ENCODE measurements at regions not wholly inside any gene's neighbourhood (a gene's known extent, or its start where the extent isn't known, plus 50 kb on each side); places are given as distances from the start of the nearest gene placed in this dataset.

DNA sequence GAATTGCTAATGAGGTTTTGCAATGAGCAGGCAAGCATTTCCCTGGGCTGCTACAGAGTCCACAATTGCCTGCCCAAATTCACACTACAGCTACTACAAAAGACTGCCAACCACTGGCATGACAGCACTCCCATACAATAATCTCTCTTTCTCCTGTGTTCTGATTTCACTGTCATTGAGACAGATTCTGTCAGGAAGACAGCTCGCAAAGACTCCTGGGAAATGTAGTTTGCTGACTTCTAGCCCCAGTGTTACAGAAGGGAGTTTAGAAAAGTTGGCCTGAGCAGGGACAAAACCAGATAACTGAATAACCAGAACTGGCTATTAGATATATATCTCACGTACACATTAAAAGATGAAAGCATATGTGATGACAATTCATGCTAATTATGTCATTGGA, 1231.3 kb upstream of the PRKX start:
- intact Hi-C loops (cut with DNase I): no loop called here
- Histone ChIP-seq H3K27ac (no peak overlapping the region), H3K4me1 (no peaks in the 10 kb centered on the region), H3K9me3 (peaks cover 0 to 6% (median 0%) of the 10 kb centered on the region in 11 donors), H3K4me3 (no peak overlapping the region), H3K36me3 (no peaks in the 10 kb centered on the region), H3K27me3 (no peaks in the 10 kb centered on the region)
- DNase-seq (no peak), ATAC-seq (no peak)
- TF ChIP-seq, protein P1, sequence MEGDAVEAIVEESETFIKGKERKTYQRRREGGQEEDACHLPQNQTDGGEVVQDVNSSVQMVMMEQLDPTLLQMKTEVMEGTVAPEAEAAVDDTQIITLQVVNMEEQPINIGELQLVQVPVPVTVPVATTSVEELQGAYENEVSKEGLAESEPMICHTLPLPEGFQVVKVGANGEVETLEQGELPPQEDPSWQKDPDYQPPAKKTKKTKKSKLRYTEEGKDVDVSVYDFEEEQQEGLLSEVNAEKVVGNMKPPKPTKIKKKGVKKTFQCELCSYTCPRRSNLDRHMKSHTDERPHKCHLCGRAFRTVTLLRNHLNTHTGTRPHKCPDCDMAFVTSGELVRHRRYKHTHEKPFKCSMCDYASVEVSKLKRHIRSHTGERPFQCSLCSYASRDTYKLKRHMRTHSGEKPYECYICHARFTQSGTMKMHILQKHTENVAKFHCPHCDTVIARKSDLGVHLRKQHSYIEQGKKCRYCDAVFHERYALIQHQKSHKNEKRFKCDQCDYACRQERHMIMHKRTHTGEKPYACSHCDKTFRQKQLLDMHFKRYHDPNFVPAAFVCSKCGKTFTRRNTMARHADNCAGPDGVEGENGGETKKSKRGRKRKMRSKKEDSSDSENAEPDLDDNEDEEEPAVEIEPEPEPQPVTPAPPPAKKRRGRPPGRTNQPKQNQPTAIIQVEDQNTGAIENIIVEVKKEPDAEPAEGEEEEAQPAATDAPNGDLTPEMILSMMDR (IDR thresholded peaks at IDR 0.05): no peak
- 76 to 85% methylated on average over 2 of the region's 2 CpGs for WGBS, 2 donors

DNA sequence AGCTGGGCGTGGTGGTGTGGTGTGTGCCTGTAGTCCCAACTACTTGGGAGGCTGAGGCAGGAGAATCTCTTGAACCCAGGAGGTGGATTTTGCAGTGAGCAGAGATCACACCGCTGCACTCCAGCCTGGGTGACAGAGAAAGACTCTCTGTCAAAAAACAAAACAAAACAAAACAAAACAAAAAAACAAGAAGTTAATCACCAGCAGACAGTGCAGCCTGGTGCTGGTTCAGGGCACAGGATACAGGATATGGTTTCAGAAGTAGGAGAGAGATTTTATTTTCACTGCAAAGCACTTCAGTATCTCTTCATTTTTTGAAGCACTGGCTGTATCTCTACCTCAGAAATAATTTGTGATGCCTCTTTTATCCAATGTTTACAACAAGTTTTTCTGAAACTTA, 1222.9 kb upstream of the PRKX start:
- H3K9me3 ChIP-seq: peaks cover 0 to 6% (median 0%) of the 10 kb centered on the region in 11 donors
- peak overlapping the region in 1 of 10 donors; percentile 76 for H3K27ac ChIP-seq
- H3K36me3 ChIP-seq: no peaks in the 10 kb centered on the region
- intact Hi-C loops (cut with DNase I): no loop called here
- no peak overlapping the region for H3K4me3 ChIP-seq
- TF ChIP-seq, protein P1 (IDR thresholded peaks at IDR 0.05): no peak
- ATAC-seq: no peak
- no peaks in the 10 kb centered on the region for H3K27me3 ChIP-seq
- 72 to 82% methylated on average over 2 of the region's 2 CpGs for WGBS, 2 donors
- no peak for DNase-seq
- peaks cover 0 to 21% (median 0%) of the 10 kb centered on the region in 9 donors for H3K4me1 ChIP-seq

DNA sequence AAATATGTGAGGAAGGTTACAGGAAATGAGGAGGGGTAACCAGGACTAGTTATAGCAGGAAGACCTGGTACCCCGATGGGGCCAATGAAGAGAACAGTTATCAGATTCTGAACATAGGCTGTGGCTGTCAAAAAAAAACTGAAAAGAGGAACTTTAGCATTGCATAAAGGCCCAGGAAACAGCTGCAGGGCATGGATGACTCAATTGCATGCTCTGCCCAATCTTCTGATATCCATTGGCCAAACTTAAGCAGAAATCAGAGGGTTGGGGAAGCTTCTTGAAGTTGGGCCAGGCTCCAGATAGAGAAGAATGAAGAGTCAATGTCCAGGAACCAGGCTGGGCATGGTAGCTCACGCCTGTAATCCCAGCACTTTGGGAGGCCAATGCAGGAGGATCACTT, 1222.4 kb upstream of the PRKX start:
- no peak overlapping the region for H3K4me3 ChIP-seq
- 54 to 62% methylated on average over 2 of the region's 2 CpGs for WGBS, 2 donors
- TF ChIP-seq, protein P1 (IDR thresholded peaks at IDR 0.05): no peak
- intact Hi-C loops (cut with DNase I): no loop called here
- DNase-seq (peak in 1 of 2 donors; percentile 2), ATAC-seq (peak in 5 of 8 donors; percentile 42 to 78 (median 52))
- H3K27ac ChIP-seq: peak overlapping the region in 1 of 10 donors; percentile 76
- peaks cover 0 to 6% (median 0%) of the 10 kb centered on the region in 11 donors for H3K9me3 ChIP-seq
- no peaks in the 10 kb centered on the region for H3K27me3 ChIP-seq
- H3K36me3 ChIP-seq: no peaks in the 10 kb centered on the region
- peaks cover 0 to 21% (median 0%) of the 10 kb centered on the region in 9 donors for H3K4me1 ChIP-seq

DNA sequence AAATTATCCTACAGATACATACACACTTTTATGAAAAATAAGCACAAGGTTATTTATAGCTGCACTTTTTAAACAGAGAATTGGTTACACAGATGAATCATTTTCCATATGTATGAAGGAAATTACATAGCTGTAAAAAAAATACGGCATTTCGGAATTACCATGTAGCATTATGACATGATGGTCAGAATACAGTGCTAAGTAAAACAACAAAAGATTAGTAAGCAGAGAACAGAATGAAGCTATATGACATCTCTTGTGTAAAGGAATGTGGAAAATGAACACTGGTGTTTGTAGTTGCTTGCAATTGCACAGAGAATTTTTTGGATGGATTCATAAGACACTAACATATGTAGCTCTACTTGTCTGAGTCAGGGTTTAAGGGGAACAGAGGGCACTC, 1222.0 kb upstream of the PRKX start:
- Histone ChIP-seq H3K9me3 (peaks cover 0 to 4% (median 0%) of the 10 kb centered on the region in 11 donors), H3K4me1 (peaks cover 0 to 21% (median 0%) of the 10 kb centered on the region in 9 donors), H3K27ac (peak overlapping the region in 1 of 10 donors; percentile 68), H3K4me3 (no peak overlapping the region), H3K27me3 (no peaks in the 10 kb centered on the region), H3K36me3 (no peaks in the 10 kb centered on the region)
- whole genome bisulfite sequencing, 2 donors: 74 to 85% methylated on average over 2 of the region's 2 CpGs
- intact Hi-C loops (cut with DNase I): no loop called here
- DNase-seq (no peak), ATAC-seq (no peak)
- TF ChIP-seq, protein P1 (IDR thresholded peaks at IDR 0.05): no peak
